Erythroblast (primary cell): ENCODE measurements at regions not wholly inside any gene's neighbourhood (a gene's known extent, or its start where the extent isn't known, plus 50 kb on each side); places are given as distances from the start of the nearest gene placed in this dataset.

Source experiments
- GATA1 ChIP-seq: IDR thresholded peaks from 2 replicates; pipeline ENCODE4 v1.6.1; 2011; ENCODE audit warnings: low read depth, mild to moderate bottlenecking, control low read depth, low read length, moderate library complexity
- POLR2A ChIP-seq: IDR thresholded peaks from 2 replicates; pipeline ENCODE4 v1.6.1; 2011; ENCODE audit warnings: mild to moderate bottlenecking, low read length

GRCh38 chrX:38893441-38893840, 92.2 kb downstream of the MID1IP1 start:
- TF ChIP-seq POLR2A: no peak
- no peak for TF ChIP-seq GATA1
